HCT116 (cell line): ENCODE measurements at regions not wholly inside any gene's neighbourhood (a gene's known extent, or its start where the extent isn't known, plus 50 kb on each side); places are given as distances from the start of the nearest gene placed in this dataset.

ENCODE experiments used
- ATAC-seq: fragments of 200-7000 bp; cut with Tn5 transposase; 2 replicates; pipeline ENCODE4 v1.9.1; 2020; ENCODE audit warnings: mild to moderate bottlenecking, moderate library complexity
- BruUV-seq: library from RNA; stranded (reverse); fragments of 400-500 nt; replicated peaks from 2 replicates; lab custom pipeline; 2021; lab: Mats Ljungman, UMichigan
- CTCF ChIA-PET: fragments of 300-600 bp; sonication (Branson Sonifier 250); formaldehyde crosslinking; loops from one replicate; lab custom pipeline; 2021; ENCODE audit warnings: antibody characterized with exemption; lab: Charles Lee
- POLR2A ChIA-PET: fragments of 300-600, 350-600 bp; sonication (Branson Sonifier 250); formaldehyde crosslinking; loops from one replicate; lab custom pipeline; 2021; ENCODE audit warnings: antibody characterized with exemption; lab: Charles Lee
- RAD21 ChIA-PET, 2 experiments: fragments of 300-600 bp; sonication (Branson Sonifier 250); formaldehyde crosslinking; loops; one replicate each; lab custom pipeline; 2023; ENCODE audit warnings: low total read pairs in 2 of 2; ENCODE audit not compliant: uncharacterized antibody in 2 of 2, unreplicated experiment in 2 of 2, low non-redundant PET in 1 of 2; lab: Charles Lee
- DNase-seq: peaks from one replicate; pipeline ENCODE4 v3.0.0-alpha.2; 2010; ENCODE audit warnings: low read depth, low spot score
- H2AFZ ChIP-seq: fragments of 200-600 bp; shearing (Covaris generic), sonication (generic); 2 replicates; pipeline ENCODE4 v1.6.1; 2017; ENCODE audit warnings: low read depth, mixed run types, mixed read lengths, antibody characterized with exemption, low read length; ENCODE audit not compliant: poor library complexity, severe bottlenecking
- H3K27ac ChIP-seq: 2 replicates; pipeline ENCODE4 v1.5.1; 2012; ENCODE audit warnings: low read depth, low read length
- H3K27me3 ChIP-seq: fragments of 200-600 bp; sonication (generic); 2 replicates; pipeline ENCODE4 v1.6.1; 2016; ENCODE audit warnings: mixed run types, low read length, mixed read lengths; ENCODE audit not compliant: insufficient read depth
- H3K36me3 ChIP-seq, 2 experiments: fragments of 200-500 bp in 1 of 2; fragments of 200-600 bp in 1 of 2; sonication (Bioruptor generic) in 1 of 2; sonication (generic) in 1 of 2; 2 replicates each; pipeline versions ENCODE4 v1.5.1 to v1.6.1; 2014 to 2016; ENCODE audit warnings: low read length in 2 of 2, inconsistent platforms in 1 of 2, mixed read lengths in 1 of 2, mixed run types in 1 of 2; ENCODE audit not compliant: insufficient read depth in 2 of 2, control insufficient read depth in 1 of 2
- H3K4me1 ChIP-seq, 2 experiments: fragments of 200-600 bp in 1 of 2; sonication (generic) in 1 of 2; 2 replicates each; pipeline versions ENCODE4 v1.5.1 to v1.6.1; 2012 to 2017; ENCODE audit warnings: low read length in 2 of 2, inconsistent platforms in 1 of 2, mild to moderate bottlenecking in 1 of 2, mixed read lengths in 1 of 2, mixed run types in 1 of 2, moderate library complexity in 1 of 2; ENCODE audit not compliant: insufficient read depth in 2 of 2, control insufficient read depth in 1 of 2
- H3K4me2 ChIP-seq: fragments of 200-600 bp; sonication (generic); 2 replicates; pipeline ENCODE4 v1.6.1; 2017; ENCODE audit warnings: mixed run types, low read length, mixed read lengths
- H3K4me3 ChIP-seq, 2 experiments: fragments of 200-600 bp in 1 of 2; sonication (generic) in 1 of 2; replicated peaks in 1 of 2; 2 replicates each; pipeline ENCODE4 v1.5.1; 2011 to 2016; ENCODE audit warnings: low read length in 2 of 2, control low read depth in 1 of 2, low read depth in 1 of 2, mild to moderate bottlenecking in 1 of 2, mixed read lengths in 1 of 2, mixed run types in 1 of 2
- H3K79me2 ChIP-seq: fragments of 200-600 bp; sonication (generic); 2 replicates; pipeline ENCODE4 v1.6.1; 2017; ENCODE audit warnings: mild to moderate bottlenecking, mixed run types, low read length, moderate library complexity, mixed read lengths; ENCODE audit not compliant: insufficient read depth
- H3K9ac ChIP-seq: fragments of 200-600 bp; sonication (generic); 2 replicates; pipeline ENCODE4 v1.6.1; 2016; ENCODE audit warnings: low read length, mixed read lengths
- H3K9me2 ChIP-seq: fragments of 200-600 bp; sonication (generic), shearing (Covaris generic); 2 replicates; pipeline ENCODE4 v1.6.1; 2017; ENCODE audit warnings: mixed run types, mild to moderate bottlenecking, moderate library complexity; ENCODE audit not compliant: insufficient read depth
- H3K9me3 ChIP-seq, 2 experiments: fragments of 200-500 bp in 1 of 2; fragments of 200-600 bp in 1 of 2; sonication (Bioruptor generic) in 1 of 2; sonication (generic) in 1 of 2; 2 replicates each; pipeline ENCODE4 v1.6.1; 2014 to 2017; ENCODE audit warnings: low read length in 2 of 2, mixed read lengths in 2 of 2, inconsistent platforms in 1 of 2, low read depth in 1 of 2, mild to moderate bottlenecking in 1 of 2, mixed run types in 1 of 2, moderate library complexity in 1 of 2; ENCODE audit not compliant: control insufficient read depth in 1 of 2, insufficient read depth in 1 of 2
- H4K20me1 ChIP-seq: fragments of 200-600 bp; sonication (generic), shearing (Covaris generic); 2 replicates; pipeline ENCODE4 v1.6.1; 2017; ENCODE audit warnings: mixed run types, mild to moderate bottlenecking, moderate library complexity; ENCODE audit not compliant: insufficient read depth
- EZH2 ChIP-seq: fragments of 200-600 bp; sonication (generic); IDR thresholded peaks from 2 replicates; pipeline ENCODE4 v1.6.1; 2017; ENCODE audit warnings: antibody characterized with exemption, mixed run types
- EZH2phosphoT487 ChIP-seq: fragments of 200-600 bp; IDR thresholded peaks from 2 replicates; pipeline ENCODE4 v1.6.1; 2018; ENCODE audit warnings: antibody characterized with exemption, borderline replicate concordance
- JUND ChIP-seq: IDR thresholded peaks from 2 replicates; pipeline ENCODE4 v1.6.1; 2012
- TCF7L2 ChIP-seq: IDR thresholded peaks from 2 replicates; pipeline ENCODE4 v1.7.0; 2011; ENCODE audit warnings: borderline replicate concordance, inconsistent platforms; ENCODE audit not compliant: insufficient read depth, insufficient read length; ENCODE audit errors: extremely low read depth
- YY1 ChIP-seq: IDR thresholded peaks from 2 replicates; pipeline ENCODE4 v1.6.1; 2011; ENCODE audit warnings: low read length, low read depth, moderate library complexity, mild to moderate bottlenecking; ENCODE audit not compliant: insufficient replicate concordance; ENCODE audit errors: extremely low read depth
- intact Hi-C: fragments of 100-400 bp; cut with micrococcal nuclease; formaldehyde crosslinking; loops from 2 replicates; pipeline ENCODE4 v1.10.0; 2022
- TF ChIP-seq, protein P1 (sequence below): IDR thresholded peaks from 2 replicates; pipeline ENCODE4 v1.6.1; 2012; ENCODE audit warnings: low read depth
- TF ChIP-seq, protein P2 (sequence below): IDR thresholded peaks from 2 replicates; pipeline ENCODE4 v1.6.1; 2011; ENCODE audit warnings: mild to moderate bottlenecking, low read length, moderate library complexity; ENCODE audit not compliant: insufficient replicate concordance; ENCODE audit errors: extremely low read depth
- TF ChIP-seq, protein P3 (sequence below): IDR thresholded peaks from 2 replicates; pipeline ENCODE4 v1.6.1; 2012
- TF ChIP-seq, protein P4 (sequence below), 3 experiments: fragments of 200-600 bp in 1 of 3; sonication (generic) in 1 of 3; IDR thresholded peaks in 2 of 3; conservative IDR thresholded peaks in 1 of 3; 2 replicates each; pipeline ENCODE4 v1.5.1; 2012 to 2017; ENCODE audit warnings: low read depth in 2 of 3, low read length in 2 of 3, antibody characterized with exemption in 1 of 3, borderline replicate concordance in 1 of 3, control low read depth in 1 of 3, mild to moderate bottlenecking in 1 of 3, mixed read lengths in 1 of 3, mixed run types in 1 of 3, moderate library complexity in 1 of 3; ENCODE audit not compliant: insufficient read depth in 1 of 3
- TF ChIP-seq, protein P5 (sequence below): IDR thresholded peaks from 2 replicates; pipeline ENCODE4 v1.6.1; 2012

DNA sequence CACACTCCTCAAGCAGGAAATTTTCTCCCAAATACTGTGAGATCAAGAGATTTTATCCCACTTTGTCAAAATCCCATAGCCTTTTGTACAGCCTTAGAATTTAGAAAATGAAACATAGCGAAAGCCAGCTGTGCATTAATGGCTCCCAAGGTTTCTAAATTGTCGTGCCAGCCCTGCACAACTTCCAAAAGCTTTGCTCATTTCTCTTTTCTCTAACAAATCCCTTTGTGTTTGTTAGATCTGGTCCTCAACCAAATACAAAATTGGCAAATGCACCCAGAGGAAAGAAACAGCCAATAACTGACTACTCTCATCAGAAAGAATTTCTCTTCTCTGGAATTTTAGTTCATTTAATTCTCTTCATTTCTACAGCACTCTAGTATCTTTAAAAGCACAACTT is 361.1 kb downstream of the INSIG2 start:
- Histone ChIP-seq H3K27me3 (0 out of 2 replicates have a peak, but pooled peaks cover 4% of the 10 kb centered on the region), H3K4me1 (no peaks in the 10 kb centered on the region), H3K4me3 (no peak overlapping the region), H3K9me3 (no peaks in the 10 kb centered on the region), H3K4me2 (no peak overlapping the region), H3K36me3 (no peaks in the 10 kb centered on the region), H3K79me2 (no peaks in the 10 kb centered on the region), H3K27ac (no peak overlapping the region), H2AFZ (no peak overlapping the region), H3K9ac (no peak overlapping the region), H3K9me2 (no peaks in the 10 kb centered on the region), H4K20me1 (no peaks in the 10 kb centered on the region)
- CTCF ChIA-PET, result no interaction called here
- TF ChIP-seq EZH2, result no peak
- TF ChIP-seq, protein P1, sequence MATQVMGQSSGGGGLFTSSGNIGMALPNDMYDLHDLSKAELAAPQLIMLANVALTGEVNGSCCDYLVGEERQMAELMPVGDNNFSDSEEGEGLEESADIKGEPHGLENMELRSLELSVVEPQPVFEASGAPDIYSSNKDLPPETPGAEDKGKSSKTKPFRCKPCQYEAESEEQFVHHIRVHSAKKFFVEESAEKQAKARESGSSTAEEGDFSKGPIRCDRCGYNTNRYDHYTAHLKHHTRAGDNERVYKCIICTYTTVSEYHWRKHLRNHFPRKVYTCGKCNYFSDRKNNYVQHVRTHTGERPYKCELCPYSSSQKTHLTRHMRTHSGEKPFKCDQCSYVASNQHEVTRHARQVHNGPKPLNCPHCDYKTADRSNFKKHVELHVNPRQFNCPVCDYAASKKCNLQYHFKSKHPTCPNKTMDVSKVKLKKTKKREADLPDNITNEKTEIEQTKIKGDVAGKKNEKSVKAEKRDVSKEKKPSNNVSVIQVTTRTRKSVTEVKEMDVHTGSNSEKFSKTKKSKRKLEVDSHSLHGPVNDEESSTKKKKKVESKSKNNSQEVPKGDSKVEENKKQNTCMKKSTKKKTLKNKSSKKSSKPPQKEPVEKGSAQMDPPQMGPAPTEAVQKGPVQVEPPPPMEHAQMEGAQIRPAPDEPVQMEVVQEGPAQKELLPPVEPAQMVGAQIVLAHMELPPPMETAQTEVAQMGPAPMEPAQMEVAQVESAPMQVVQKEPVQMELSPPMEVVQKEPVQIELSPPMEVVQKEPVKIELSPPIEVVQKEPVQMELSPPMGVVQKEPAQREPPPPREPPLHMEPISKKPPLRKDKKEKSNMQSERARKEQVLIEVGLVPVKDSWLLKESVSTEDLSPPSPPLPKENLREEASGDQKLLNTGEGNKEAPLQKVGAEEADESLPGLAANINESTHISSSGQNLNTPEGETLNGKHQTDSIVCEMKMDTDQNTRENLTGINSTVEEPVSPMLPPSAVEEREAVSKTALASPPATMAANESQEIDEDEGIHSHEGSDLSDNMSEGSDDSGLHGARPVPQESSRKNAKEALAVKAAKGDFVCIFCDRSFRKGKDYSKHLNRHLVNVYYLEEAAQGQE, result no peak
- no peak for TF ChIP-seq JUND
- TF ChIP-seq, protein P2, sequence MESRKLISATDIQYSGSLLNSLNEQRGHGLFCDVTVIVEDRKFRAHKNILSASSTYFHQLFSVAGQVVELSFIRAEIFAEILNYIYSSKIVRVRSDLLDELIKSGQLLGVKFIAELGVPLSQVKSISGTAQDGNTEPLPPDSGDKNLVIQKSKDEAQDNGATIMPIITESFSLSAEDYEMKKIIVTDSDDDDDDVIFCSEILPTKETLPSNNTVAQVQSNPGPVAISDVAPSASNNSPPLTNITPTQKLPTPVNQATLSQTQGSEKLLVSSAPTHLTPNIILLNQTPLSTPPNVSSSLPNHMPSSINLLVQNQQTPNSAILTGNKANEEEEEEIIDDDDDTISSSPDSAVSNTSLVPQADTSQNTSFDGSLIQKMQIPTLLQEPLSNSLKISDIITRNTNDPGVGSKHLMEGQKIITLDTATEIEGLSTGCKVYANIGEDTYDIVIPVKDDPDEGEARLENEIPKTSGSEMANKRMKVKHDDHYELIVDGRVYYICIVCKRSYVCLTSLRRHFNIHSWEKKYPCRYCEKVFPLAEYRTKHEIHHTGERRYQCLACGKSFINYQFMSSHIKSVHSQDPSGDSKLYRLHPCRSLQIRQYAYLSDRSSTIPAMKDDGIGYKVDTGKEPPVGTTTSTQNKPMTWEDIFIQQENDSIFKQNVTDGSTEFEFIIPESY, result no peak
- TF ChIP-seq, protein P3, sequence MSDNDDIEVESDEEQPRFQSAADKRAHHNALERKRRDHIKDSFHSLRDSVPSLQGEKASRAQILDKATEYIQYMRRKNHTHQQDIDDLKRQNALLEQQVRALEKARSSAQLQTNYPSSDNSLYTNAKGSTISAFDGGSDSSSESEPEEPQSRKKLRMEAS, result no peak
- TF ChIP-seq TCF7L2, result no peak
- TF ChIP-seq, protein P4, sequence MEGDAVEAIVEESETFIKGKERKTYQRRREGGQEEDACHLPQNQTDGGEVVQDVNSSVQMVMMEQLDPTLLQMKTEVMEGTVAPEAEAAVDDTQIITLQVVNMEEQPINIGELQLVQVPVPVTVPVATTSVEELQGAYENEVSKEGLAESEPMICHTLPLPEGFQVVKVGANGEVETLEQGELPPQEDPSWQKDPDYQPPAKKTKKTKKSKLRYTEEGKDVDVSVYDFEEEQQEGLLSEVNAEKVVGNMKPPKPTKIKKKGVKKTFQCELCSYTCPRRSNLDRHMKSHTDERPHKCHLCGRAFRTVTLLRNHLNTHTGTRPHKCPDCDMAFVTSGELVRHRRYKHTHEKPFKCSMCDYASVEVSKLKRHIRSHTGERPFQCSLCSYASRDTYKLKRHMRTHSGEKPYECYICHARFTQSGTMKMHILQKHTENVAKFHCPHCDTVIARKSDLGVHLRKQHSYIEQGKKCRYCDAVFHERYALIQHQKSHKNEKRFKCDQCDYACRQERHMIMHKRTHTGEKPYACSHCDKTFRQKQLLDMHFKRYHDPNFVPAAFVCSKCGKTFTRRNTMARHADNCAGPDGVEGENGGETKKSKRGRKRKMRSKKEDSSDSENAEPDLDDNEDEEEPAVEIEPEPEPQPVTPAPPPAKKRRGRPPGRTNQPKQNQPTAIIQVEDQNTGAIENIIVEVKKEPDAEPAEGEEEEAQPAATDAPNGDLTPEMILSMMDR (IDR thresholded peaks at IDR 0.05 in 2 of 3, conservative IDR thresholded peaks at IDR 0.05 in 1 of 3; ENCODE audit: borderline replicate concordance in 1 of 3, insufficient read depth in 1 of 3, low read depth in 2 of 3, low read length in 2 of 3), result no peak
- TF ChIP-seq EZH2phosphoT487, result no peak
- TF ChIP-seq, protein P5, sequence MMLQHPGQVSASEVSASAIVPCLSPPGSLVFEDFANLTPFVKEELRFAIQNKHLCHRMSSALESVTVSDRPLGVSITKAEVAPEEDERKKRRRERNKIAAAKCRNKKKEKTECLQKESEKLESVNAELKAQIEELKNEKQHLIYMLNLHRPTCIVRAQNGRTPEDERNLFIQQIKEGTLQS, result no peak
- no peak for TF ChIP-seq YY1
- intact Hi-C loops, result no loop called here
- no TSS peak for BruUV-seq
- RAD21 ChIA-PET, result no interaction called here
- DNase-seq (no peak), ATAC-seq (no peak)
- POLR2A ChIA-PET, result no interaction called here
